Inflammatory macrophage treated with lipopolysaccharide for 4 hours (primary cell): ENCODE measurements at regions not wholly inside any gene's neighbourhood (a gene's known extent, or its start where the extent isn't known, plus 50 kb on each side); places are given as distances from the start of the nearest gene placed in this dataset.

ENCODE experiments used
- DNase-seq: peaks from one replicate; pipeline ENCODE4 v3.0.0-alpha.2; 2020

GRCh38 chr18:38899252-38899651 is 1333.7 kb upstream of the CELF4 start:
- no peak for DNase-seq

DNA sequence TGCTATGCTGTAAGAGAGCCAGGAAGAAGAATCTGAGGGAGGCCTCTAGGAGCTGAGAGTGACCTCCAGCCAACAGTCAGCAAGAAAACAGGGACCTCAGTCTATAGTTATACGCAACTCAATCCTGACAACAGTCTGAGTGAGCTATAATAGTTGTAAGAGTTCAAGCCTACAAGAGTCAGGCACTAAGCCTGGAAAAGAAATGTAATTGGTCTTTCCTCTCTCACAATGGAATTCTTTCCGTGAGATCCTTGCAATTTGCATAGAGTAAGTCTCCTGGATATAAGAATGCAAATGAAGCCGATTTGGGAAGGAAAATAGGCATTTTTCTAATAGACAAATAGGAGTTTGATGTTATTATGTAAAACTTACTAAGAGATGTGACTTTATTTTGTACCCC is 1332.6 kb upstream of the CELF4 start:
- no peak for DNase-seq

GRCh38 chr18:38895560-38895959 is 1330.0 kb upstream of the CELF4 start:
- DNase-seq: no peak

- DNase-seq: no peak
Measured at GRCh38 chr18:38887671-38888020, 1322.0 kb upstream of the CELF4 start.

DNA sequence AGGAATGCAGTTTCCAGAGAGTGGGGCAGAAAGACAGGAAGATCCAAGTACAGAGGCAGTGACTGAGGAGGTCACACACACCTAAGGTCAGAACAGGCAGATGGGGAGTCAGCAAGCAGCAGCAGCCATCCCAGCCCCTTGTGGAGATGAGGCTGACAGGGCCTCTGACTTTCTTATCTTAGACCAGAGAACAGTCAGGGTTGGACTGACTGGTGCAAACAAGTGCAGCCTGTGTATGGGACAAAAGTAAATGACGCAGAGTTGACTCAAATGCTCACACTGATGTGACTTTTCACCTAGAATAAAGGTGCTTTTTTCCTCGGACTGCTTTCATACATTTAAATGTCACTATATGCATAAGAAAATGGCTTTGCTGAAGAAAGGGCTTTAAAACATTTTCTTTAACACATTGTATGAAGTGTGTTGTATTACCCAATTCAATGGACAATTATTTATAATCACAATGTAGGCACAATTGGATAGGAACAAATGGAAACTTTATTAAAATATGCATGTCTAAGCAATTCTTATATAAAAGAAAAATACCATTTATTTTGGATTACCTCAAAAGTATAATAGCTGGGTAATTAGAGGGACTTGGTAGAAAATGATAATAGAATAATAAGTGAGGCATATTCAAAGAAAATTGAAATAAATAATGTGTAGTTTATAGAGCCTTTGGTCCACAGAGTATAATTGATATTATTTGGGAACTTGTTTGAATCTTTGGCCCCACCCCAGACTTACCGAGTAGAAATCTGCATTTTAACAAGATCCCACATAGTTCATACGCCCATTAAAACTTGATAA is 1321.5 kb upstream of the CELF4 start:
- no peak for DNase-seq

- DNase-seq: no peak
Measured at GRCh38 chr18:38886235-38886634, 1320.6 kb upstream of the CELF4 start.

- no peak for DNase-seq
Measured at GRCh38 chr18:38884050-38884449, 1318.5 kb upstream of the CELF4 start.

DNA sequence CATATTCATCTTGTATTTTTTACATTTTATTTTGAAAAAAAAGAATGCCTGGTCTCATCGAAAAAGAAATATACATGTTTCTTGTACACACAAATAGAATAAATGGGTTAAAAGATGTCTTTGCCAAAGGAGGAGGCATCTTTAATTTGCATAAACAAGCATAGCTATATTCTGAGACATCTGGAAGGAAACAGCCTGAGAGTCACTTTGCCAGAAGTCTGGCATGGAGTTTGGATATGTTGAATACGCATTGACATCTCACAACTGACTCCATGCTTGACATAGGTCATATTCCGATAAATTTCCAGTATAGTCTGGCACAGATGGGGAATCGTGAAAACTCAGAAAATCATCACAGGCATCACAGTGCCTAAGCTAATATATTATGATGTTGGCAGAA is 1317.5 kb upstream of the CELF4 start:
- no peak for DNase-seq

GRCh38 chr18:38879871-38880270 is 1314.3 kb upstream of the CELF4 start:
- no peak for DNase-seq

DNA sequence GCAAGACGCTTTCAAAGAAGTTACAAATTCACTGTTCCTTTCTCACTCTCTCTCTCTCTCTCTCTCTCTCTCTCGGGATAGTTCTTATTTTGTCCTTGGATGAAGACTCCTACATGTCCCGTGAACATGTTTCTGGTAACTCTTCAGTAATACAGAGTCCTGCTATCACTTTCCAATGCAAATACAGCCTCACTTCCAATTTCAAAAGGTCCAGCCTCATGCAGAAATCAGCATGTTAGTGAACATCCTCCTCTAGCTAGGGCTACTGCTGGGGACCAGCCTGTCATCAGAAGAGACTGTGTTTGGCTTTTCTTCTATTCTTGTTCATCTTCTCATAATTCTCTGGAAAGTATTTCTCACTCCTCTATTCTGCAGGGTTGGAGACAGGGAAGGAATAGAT is 1306.7 kb upstream of the CELF4 start:
- DNase-seq: no peak

GRCh38 chr18:38868757-38869156 is 1303.2 kb upstream of the CELF4 start:
- DNase-seq: no peak

- DNase-seq: no peak
Measured at GRCh38 chr18:38867680-38868079, 1302.1 kb upstream of the CELF4 start.

DNA sequence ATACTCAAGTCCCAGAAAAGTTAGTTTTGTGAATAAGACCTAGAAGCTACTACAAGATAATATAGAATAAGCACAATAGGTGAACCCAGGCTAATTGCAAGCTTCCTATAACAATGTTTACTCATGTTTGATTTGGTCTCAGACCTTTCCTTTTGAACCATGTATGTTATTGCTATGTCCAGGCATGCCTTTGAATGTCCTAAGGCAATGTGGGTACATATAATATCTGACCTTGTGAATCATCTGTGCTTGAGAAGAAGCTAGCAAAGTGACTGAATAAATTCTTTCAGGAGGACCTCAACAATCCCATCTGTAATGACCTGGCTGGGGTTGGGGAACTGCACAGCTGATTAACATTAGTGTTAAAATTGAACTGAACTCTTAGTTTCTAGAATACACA is 1285.9 kb upstream of the CELF4 start:
- DNase-seq: no peak

- no peak for DNase-seq
Measured at GRCh38 chr18:38847326-38847725, 1281.7 kb upstream of the CELF4 start.

DNA sequence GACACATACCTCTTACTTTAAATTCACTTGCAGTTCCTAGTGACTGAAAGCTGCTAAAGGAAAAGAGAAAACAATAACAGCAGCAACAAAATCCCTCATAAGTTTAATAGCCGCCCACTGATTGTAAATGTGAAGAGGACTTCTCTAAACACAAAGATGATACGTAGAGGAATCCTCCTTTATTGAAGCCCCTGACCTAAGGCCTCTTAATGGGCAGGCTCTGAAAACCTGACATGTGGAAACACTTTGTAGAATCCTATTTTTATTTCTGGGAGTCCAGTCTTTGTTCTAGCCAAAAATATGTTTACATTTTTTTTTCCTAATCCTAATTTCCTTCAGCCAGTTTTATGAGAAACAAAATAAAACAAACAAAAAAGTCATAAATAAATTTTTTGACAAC is 1277.7 kb upstream of the CELF4 start:
- no peak for DNase-seq

DNA sequence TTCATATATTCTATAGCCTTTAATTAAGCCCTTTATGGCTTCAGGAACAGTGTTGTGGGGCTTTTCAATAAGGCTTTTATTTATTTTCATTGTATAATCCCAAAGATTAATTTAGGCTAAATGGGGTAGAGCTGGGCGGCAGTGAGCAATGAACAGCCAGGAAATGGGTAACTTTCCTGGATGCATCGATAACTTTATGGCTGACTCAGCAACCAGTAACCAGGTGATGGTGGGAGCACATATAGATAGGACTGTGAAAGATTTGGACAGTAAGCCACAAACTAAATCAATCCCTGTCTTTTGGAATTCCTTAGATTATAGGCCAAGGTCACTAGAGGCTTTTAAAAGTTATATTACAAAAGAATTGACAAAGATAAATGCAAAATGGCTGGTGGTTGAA is 1260.6 kb upstream of the CELF4 start:
- no peak for DNase-seq

DNA sequence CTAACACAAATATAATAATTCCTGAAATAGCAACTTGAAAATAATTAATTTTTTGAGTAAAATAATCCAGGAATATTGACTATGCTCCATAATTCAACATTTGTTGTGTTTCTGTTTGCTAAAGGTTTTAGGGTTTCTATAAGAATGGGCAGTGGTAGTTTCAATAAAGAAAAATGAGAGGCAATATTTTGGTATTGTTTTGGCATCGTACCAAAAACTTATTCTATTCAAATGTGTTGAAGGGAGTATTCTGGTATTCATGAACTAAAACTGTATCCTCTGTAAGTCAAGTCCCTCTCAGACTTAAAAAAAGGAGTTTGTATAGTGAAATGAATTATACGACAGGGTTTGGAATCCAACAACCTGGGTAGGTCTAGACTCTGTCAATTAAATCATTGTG is 1245.6 kb upstream of the CELF4 start:
- no peak for DNase-seq

- no peak for DNase-seq
Measured at GRCh38 chr18:38810789-38811188, 1245.2 kb upstream of the CELF4 start.

DNA sequence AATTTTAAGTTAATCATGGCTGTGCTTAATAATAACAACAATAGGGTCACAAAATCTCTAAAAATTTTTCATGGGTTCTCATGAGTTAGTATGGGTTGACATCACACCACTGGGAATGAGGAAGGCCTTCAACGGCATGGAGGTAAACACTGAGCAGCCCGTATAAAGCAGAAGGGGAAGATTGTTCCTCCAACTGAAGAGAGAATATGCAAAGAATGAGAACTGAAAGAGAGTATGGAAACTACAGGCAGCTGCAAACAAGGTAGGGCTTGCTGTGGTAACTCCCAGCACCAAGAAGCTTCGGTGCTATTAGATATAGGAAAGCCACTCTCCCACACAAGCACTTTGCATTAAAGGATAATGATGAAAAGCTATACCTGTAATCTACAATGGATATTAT is 1242.3 kb upstream of the CELF4 start:
- no peak for DNase-seq

- DNase-seq: no peak
Measured at GRCh38 chr18:38805256-38805655, 1239.7 kb upstream of the CELF4 start.

DNA sequence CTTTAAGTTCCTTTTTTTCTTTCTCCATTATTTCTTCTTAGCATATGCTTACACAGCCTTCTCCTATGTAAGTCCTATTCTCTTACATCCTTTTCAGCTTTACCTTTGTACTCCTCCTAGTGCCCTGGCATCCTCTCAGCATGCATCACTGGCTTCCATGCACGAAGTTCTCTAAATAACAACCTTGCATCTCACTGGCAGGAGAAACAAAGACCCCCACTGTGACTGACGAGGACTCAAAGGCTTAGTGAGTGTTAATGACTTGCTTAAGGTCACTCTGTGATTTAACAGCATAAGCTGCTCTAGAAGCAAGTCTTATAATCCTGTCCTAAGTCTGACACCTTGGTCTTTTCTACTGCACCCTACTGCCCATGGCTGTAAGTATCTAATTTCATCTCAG is 1236.0 kb upstream of the CELF4 start:
- no peak for DNase-seq

DNA sequence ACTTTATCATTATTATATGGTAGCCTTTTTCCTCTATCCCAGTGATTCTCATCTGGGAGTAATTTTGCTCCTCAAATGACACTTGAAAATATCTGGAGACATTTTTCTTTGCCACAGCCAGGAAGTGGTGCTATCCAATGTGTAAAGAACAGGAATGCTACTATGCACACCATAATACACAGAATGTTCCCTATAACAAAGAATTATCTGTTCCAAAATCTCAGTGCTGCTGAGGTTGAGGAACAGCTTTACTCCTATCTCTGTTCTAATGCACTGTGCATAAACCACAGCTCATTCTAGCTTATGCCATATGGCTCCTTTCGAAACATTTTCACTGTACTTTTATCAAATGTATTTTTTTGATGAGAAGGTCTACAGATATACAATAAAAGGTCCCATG is 1231.2 kb upstream of the CELF4 start:
- DNase-seq: no peak

GRCh38 chr18:38792731-38793130 is 1227.1 kb upstream of the CELF4 start:
- no peak for DNase-seq

DNA sequence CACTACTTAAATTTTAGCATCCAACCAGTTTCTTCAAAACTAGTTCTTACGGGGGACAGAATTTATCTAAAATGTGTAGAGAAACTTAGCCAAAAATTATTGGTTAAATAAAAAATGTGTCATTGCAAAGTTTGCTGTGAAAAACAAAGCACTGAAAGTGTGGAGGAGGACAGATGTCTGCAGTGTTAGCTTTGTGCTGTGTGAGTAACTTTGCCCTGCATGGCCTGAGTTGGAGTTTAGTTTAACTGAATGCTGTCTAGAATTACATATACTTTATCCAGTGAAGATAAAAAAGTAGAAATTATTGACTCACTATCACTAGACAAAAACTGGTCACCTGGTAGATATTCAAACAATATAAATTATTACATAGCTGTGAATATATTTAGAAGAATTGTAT is 1225.2 kb upstream of the CELF4 start:
- no peak for DNase-seq

DNA sequence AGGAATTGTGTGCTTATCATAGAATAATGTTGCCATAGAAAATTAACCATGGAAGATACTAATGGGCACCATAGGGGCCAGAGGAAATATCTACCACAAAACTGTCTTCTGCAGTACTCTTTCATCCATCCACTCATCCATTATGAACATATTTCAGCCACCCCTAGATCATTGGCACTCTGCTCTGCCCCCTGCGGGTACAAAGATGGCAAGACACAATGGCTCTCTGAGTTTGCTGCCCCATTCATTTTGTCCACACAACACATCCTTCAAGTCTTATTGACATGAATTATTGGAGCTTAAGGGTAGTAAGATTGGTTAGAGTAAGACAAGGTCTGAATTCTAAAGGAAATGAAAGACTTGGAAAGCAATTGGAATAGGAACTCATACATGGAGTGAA is 1224.7 kb upstream of the CELF4 start:
- DNase-seq: no peak

DNA sequence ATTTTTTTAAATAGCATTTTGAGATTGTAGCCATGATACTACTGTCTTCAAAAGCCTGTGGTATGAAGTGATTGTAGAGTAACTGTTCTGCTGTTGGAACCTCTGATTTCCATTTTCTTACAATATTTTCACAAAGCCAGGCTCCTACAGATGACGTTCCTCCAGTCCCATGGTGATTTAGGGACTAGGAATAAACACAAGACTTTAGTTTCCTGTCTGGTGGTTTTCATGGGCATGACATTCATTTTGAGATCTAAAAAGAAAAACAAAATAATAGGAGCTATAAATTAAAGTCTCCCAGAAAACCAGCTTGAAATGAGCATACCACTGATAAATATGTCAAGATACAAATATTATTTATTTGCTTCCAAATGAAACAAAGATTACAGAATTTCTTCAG is 1223.5 kb upstream of the CELF4 start:
- no peak for DNase-seq
